ENCODE measurements at regions not wholly inside any gene's neighbourhood (a gene's known extent, or its start where the extent isn't known, plus 50 kb on each side); places are given as distances from the start of the nearest gene placed in this dataset.

- H3K4me3 ChIP-seq (ENCODE audit: low read depth, low read length) = peak overlapping the region; percentile 34
- DNase-seq (ENCODE audit: low read depth) = no peak
Measured at GRCh38 chr11:19345519-19345847, 104.7 kb upstream of the E2F8 start.

GRCh38 chr11:19344661-19345518 is 104.1 kb upstream of the E2F8 start:
- no peak for TF ChIP-seq CTCF (IDR thresholded peaks at IDR 0.05; ENCODE audit: low read depth, low read length, missing control alignments)
- peak overlapping the region; percentile 34 for H3K4me3 ChIP-seq (ENCODE audit: low read depth, low read length)
- no peak for DNase-seq (ENCODE audit: low read depth)

More at GRCh38 chr11:19345519-19345847, 104.7 kb upstream of the E2F8 start:
- TF ChIP-seq CTCF (IDR thresholded peaks at IDR 0.05; ENCODE audit: low read depth, low read length, missing control alignments) = no peak

GRCh38 chr11:19342036-19342435 is 101.3 kb upstream of the E2F8 start:
- peak; percentile 4 for TF ChIP-seq CTCF (IDR thresholded peaks at IDR 0.05; ENCODE audit: low read depth, low read length, missing control alignments)
- no peak overlapping the region for H3K4me3 ChIP-seq (ENCODE audit: low read depth, low read length)
- DNase-seq (ENCODE audit: low read depth) = no peak

GRCh38 chr11:19338375-19338774 is 97.6 kb upstream of the E2F8 start:
- no peak for TF ChIP-seq CTCF (IDR thresholded peaks at IDR 0.05; ENCODE audit: low read depth, low read length, missing control alignments)
- DNase-seq (ENCODE audit: low read depth) = no peak
- H3K4me3 ChIP-seq (ENCODE audit: low read depth, low read length) = no peak overlapping the region

- no peak for DNase-seq (ENCODE audit: low read depth)
- no peak for TF ChIP-seq CTCF (IDR thresholded peaks at IDR 0.05; ENCODE audit: low read depth, low read length, missing control alignments)
- no peak overlapping the region for H3K4me3 ChIP-seq (ENCODE audit: low read depth, low read length)
Measured at GRCh38 chr11:19337779-19338178, 97.0 kb upstream of the E2F8 start.

- no peak for DNase-seq (ENCODE audit: low read depth)
- no peak for TF ChIP-seq CTCF (IDR thresholded peaks at IDR 0.05; ENCODE audit: low read depth, low read length, missing control alignments)
- H3K4me3 ChIP-seq (ENCODE audit: low read depth, low read length) = no peak overlapping the region
Measured at GRCh38 chr11:19336331-19336730, 95.6 kb upstream of the E2F8 start.

GRCh38 chr11:19332476-19332875 is 91.7 kb upstream of the E2F8 start:
- H3K4me3 ChIP-seq (ENCODE audit: low read depth, low read length) = no peak overlapping the region
- TF ChIP-seq CTCF (IDR thresholded peaks at IDR 0.05; ENCODE audit: low read depth, low read length, missing control alignments) = no peak
- DNase-seq (ENCODE audit: low read depth) = peak; percentile 56

Measured in GM12864 (cell line).